Keratinocyte (primary cell): ENCODE measurements at regions not wholly inside any gene's neighbourhood (a gene's known extent, or its start where the extent isn't known, plus 50 kb on each side); places are given as distances from the start of the nearest gene placed in this dataset.

Experiments used
- EZH2 ChIP-seq: IDR thresholded peaks from one replicate; pipeline ENCODE4 v1.6.1; 2012; ENCODE audit warnings: inconsistent platforms, mild to moderate bottlenecking, low read length, moderate library complexity
- TF ChIP-seq, protein P1 (sequence below), 3 experiments: IDR thresholded peaks in 1 of 3; conservative IDR thresholded peaks in 1 of 3; optimal IDR thresholded peaks in 1 of 3; 2 replicates in 2 of 3; 3 replicates in 1 of 3; pipeline versions ENCODE3 to v1.5.1; 2011; ENCODE audit warnings: low read length in 3 of 3, mild to moderate bottlenecking in 3 of 3, moderate library complexity in 2 of 3, control low read depth in 1 of 3, inconsistent platforms in 1 of 3; ENCODE audit not compliant: insufficient read depth in 2 of 3; ENCODE audit errors: extremely low read depth in 1 of 3

DNA sequence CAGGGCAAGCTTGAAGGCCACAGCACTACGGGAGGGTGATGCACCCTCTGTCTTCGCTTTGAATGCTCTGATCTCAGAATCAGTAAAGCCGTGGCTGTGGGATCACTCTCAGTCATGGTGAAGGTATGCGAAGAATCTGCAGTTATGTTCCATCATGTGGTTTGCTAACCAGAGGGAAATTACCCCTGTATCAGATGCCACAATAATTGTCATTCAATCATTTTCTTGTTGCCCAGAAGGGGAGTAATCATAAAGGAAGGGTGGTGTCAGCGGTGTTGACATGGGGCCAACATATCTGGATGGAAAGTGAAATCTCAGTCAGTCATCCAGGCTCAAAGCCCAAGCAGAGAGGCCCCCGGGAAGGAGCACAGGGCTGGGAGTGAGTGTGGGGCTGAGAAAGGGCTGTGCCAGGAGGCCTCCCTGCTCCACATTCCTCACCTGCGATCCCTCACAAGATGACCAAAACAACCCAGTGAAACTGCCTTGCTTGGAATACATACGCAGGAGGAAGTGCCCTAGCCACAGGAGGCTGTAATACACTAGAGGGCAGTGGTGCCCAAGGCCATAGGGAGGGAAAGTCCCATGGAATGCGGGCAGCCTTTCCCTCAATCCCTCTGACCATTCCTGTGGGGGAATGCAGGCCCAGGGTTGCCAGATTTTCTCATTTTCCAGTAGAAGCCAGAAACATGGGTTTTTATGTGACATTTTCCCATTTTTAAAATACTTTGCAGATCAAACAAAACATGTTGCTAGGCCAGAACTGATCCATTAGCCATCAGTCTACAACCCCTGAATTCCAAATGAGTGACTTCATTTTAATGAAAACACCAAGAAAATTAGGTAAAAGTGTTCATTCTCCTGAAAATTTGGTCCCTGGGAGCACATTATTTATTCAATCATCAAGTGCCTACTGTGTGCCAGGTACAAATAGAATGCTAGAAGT lies 95.7 kb upstream of the VANGL1 start:
- TF ChIP-seq, protein P1, sequence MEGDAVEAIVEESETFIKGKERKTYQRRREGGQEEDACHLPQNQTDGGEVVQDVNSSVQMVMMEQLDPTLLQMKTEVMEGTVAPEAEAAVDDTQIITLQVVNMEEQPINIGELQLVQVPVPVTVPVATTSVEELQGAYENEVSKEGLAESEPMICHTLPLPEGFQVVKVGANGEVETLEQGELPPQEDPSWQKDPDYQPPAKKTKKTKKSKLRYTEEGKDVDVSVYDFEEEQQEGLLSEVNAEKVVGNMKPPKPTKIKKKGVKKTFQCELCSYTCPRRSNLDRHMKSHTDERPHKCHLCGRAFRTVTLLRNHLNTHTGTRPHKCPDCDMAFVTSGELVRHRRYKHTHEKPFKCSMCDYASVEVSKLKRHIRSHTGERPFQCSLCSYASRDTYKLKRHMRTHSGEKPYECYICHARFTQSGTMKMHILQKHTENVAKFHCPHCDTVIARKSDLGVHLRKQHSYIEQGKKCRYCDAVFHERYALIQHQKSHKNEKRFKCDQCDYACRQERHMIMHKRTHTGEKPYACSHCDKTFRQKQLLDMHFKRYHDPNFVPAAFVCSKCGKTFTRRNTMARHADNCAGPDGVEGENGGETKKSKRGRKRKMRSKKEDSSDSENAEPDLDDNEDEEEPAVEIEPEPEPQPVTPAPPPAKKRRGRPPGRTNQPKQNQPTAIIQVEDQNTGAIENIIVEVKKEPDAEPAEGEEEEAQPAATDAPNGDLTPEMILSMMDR (optimal IDR thresholded peaks at IDR 0.05 in 1 of 3, IDR thresholded peaks at IDR 0.05 in 1 of 3, conservative IDR thresholded peaks at IDR 0.05 in 1 of 3; ENCODE audit: extremely low read depth in 1 of 3, insufficient read depth in 2 of 3, low read length in 3 of 3): peak; percentile 76 to 96 (median 90)
- no peak for TF ChIP-seq EZH2
